Inferior parietal cortex (tissue), 1 donor: ENCODE measurements at regions not wholly inside any gene's neighbourhood (a gene's known extent, or its start where the extent isn't known, plus 50 kb on each side); places are given as distances from the start of the nearest gene placed in this dataset.

Experiments used
- DNase-seq: peaks from one replicate; pipeline ENCODE4 v3.0.0-alpha.2; 2016; ENCODE audit errors: extremely low spot score

- DNase-seq: no peak
These were observed 75.8 kb downstream of the CCDC34 start for GRCh38 chr11:27287205-27287604.

- DNase-seq: no peak
These were observed 77.3 kb downstream of the CCDC34 start for GRCh38 chr11:27285761-27286160.

GRCh38 chr11:27282806-27283205 is 80.2 kb downstream of the CCDC34 start:
- no peak for DNase-seq

- DNase-seq: no peak
These were observed 81.0 kb downstream of the CCDC34 start for GRCh38 chr11:27281740-27282590.

GRCh38 chr11:27281276-27281675 is 81.7 kb downstream of the CCDC34 start:
- DNase-seq: no peak

GRCh38 chr11:27280140-27280539 is 82.9 kb downstream of the CCDC34 start:
- no peak for DNase-seq

- no peak for DNase-seq
These were observed 83.6 kb downstream of the CCDC34 start for GRCh38 chr11:27279460-27279859.

- no peak for DNase-seq
These were observed 85.2 kb downstream of the CCDC34 start for GRCh38 chr11:27277843-27278242.

- no peak for DNase-seq
These were observed 86.9 kb downstream of the CCDC34 start for GRCh38 chr11:27276141-27276540.

GRCh38 chr11:27274854-27275395 is 88.1 kb downstream of the CCDC34 start:
- DNase-seq: no peak

GRCh38 chr11:27266125-27266524 is 96.9 kb downstream of the CCDC34 start:
- DNase-seq: no peak

- DNase-seq: no peak
These were observed 99.0 kb downstream of the CCDC34 start for GRCh38 chr11:27263986-27264385.

GRCh38 chr11:27263046-27263445 is 100.0 kb downstream of the CCDC34 start:
- no peak for DNase-seq

- DNase-seq: no peak
These were observed 107.6 kb downstream of the CCDC34 start for GRCh38 chr11:27255447-27255828.

- DNase-seq: no peak
These were observed 108.1 kb downstream of the CCDC34 start for GRCh38 chr11:27254744-27255446.

GRCh38 chr11:27253224-27253623 is 109.8 kb downstream of the CCDC34 start:
- no peak for DNase-seq

- no peak for DNase-seq
These were observed 111.9 kb downstream of the CCDC34 start for GRCh38 chr11:27250867-27251665.

GRCh38 chr11:27248576-27249509 is 114.2 kb downstream of the CCDC34 start:
- DNase-seq: no peak

- DNase-seq: no peak
These were observed 115.4 kb downstream of the CCDC34 start for GRCh38 chr11:27247660-27248059.

- no peak for DNase-seq
These were observed 116.1 kb downstream of the CCDC34 start for GRCh38 chr11:27246925-27247324.

- DNase-seq: no peak
These were observed 118.1 kb downstream of the CCDC34 start for GRCh38 chr11:27244900-27245299.
